OCI-LY1 (cell line): ENCODE measurements at regions not wholly inside any gene's neighbourhood (a gene's known extent, or its start where the extent isn't known, plus 50 kb on each side); places are given as distances from the start of the nearest gene placed in this dataset.

ENCODE experiments used
- CTCF ChIP-seq: fragments of 200-600 bp; sonication (generic), shearing (Covaris generic); IDR thresholded peaks from 2 replicates; pipeline ENCODE4 v1.5.1; 2017; ENCODE audit warnings: mild to moderate bottlenecking, antibody characterized with exemption, low read length, moderate library complexity, mixed read lengths
- EZH2 ChIP-seq: fragments of 200-600 bp; sonication (generic), shearing (Covaris generic); IDR thresholded peaks from 2 replicates; pipeline ENCODE4 v1.8.0; 2017; ENCODE audit warnings: borderline replicate concordance, mixed run types, mild to moderate bottlenecking, antibody characterized with exemption, low read length, moderate library complexity, mixed read lengths

DNA sequence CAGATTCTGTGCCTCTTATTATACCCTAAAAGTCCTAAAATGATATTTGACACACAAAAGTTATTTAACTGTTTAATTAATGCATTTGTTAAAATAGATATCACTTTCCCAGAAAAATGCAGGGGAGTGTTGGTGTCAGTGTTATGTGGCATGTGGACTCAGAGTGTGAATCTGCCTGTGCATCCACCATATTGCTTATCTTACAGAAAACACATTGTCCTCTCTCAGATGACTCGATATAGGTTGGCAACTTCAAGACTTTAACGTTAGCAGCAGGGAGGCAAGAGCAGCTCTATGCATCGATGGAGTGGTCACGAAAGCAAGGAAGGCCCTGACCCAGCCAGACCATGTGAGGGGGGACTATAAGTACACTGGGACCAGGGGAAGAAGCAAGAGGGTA, 165.4 kb upstream of the DCBLD2 start:
- TF ChIP-seq CTCF (no peak), EZH2 (no peak)
